HepG2 (cell line): ENCODE measurements at regions not wholly inside any gene's neighbourhood (a gene's known extent, or its start where the extent isn't known, plus 50 kb on each side); places are given as distances from the start of the nearest gene placed in this dataset.

Experiments
- ATAC-seq: fragments of 200-7000 bp; cut with Tn5 transposase; 3 replicates; pipeline ENCODE4 v1.9.1; 2020; ENCODE audit warnings: mild to moderate bottlenecking, moderate library complexity
- BruUV-seq: library from RNA; stranded (reverse); fragments of 400-500 nt; replicated peaks from 2 replicates; lab custom pipeline; 2021; lab: Mats Ljungman, UMichigan
- CTCF ChIA-PET: fragments of 300-600 bp; formaldehyde crosslinking; extraction: SDS; loops from one replicate; lab custom pipeline; 2021; ENCODE audit warnings: low total read pairs, inconsistent platforms, low intra/inter-chr PET ratio; lab: Yijun Ruan, JAX
- POLR2A ChIA-PET: fragments of 350-600 bp; sonication (Branson Sonifier 250); formaldehyde crosslinking; loops from one replicate; lab custom pipeline; 2020; ENCODE audit warnings: antibody characterized with exemption, inconsistent platforms; lab: Yijun Ruan, JAX
- DNase-seq: peaks from one replicate; pipeline ENCODE4 v3.0.0-alpha.2; 2015; ENCODE audit warnings: low spot score
- FAIRE-seq: peaks from 3 replicates; lab custom pipeline; 2011; peaks lifted over from hg19 to GRCh38; lab: Jason Lieb, UNC
- H2AFZ ChIP-seq: one replicate; pipeline ENCODE4 v1.6.1; 2011; ENCODE audit warnings: low read length, inconsistent platforms
- H3K27ac ChIP-seq: fragments of 300-600 bp; 3 replicates; pipeline ENCODE4 v1.8.0; 2011; ENCODE audit warnings: mixed run types, mild to moderate bottlenecking, mixed read lengths, low read length, inconsistent platforms; ENCODE audit not compliant: insufficient read depth; ENCODE audit errors: extremely low read length
- H3K27me3 ChIP-seq, 2 experiments: fragments of 200-600 bp in 1 of 2; 2 replicates in 1 of 2; 3 replicates in 1 of 2; pipeline versions ENCODE4 v1.6.0 to v1.8.0; 2011; ENCODE audit warnings: low read length in 2 of 2, mild to moderate bottlenecking in 2 of 2, moderate library complexity in 2 of 2, inconsistent platforms in 1 of 2; ENCODE audit not compliant: insufficient read depth in 2 of 2, control insufficient read depth in 1 of 2
- H3K36me3 ChIP-seq, 2 experiments: fragments of 200-600 bp in 1 of 2; replicated peaks in 1 of 2; 2 replicates in 1 of 2; 3 replicates in 1 of 2; pipeline versions ENCODE4 v1.5.1 to v1.8.0; 2011; ENCODE audit warnings: low read length in 2 of 2, inconsistent platforms in 1 of 2; ENCODE audit not compliant: insufficient read depth in 2 of 2, control insufficient read depth in 1 of 2
- H3K4me1 ChIP-seq: 2 replicates; pipeline ENCODE4 v1.5.1; 2012; ENCODE audit warnings: low read length, inconsistent platforms; ENCODE audit not compliant: insufficient read depth
- H3K4me2 ChIP-seq: 2 replicates; pipeline ENCODE4 v1.6.0; 2011; ENCODE audit warnings: low read depth, low read length, inconsistent platforms
- H3K4me3 ChIP-seq, 3 experiments: fragments of 200-600 bp in 1 of 3; sonication (generic), shearing (Covaris generic) in 1 of 3; replicated peaks in 1 of 3; 2 replicates each; pipeline ENCODE4 v1.5.1; 2011 to 2016; ENCODE audit warnings: low read length in 3 of 3, inconsistent platforms in 2 of 3, low read depth in 2 of 3, mild to moderate bottlenecking in 2 of 3, control low read depth in 1 of 3, mixed read lengths in 1 of 3; ENCODE audit not compliant: insufficient read depth in 1 of 3
- H3K79me2 ChIP-seq: one replicate; pipeline ENCODE4 v1.6.1; 2011; ENCODE audit warnings: low read length, inconsistent platforms; ENCODE audit not compliant: insufficient read depth
- H3K9ac ChIP-seq: 2 replicates; pipeline ENCODE4 v1.6.0; 2011; ENCODE audit warnings: mild to moderate bottlenecking, low read depth, low read length, inconsistent platforms; ENCODE audit not compliant: insufficient read depth
- H3K9me3 ChIP-seq: 2 replicates; pipeline ENCODE4 v1.5.1; 2012; ENCODE audit warnings: mild to moderate bottlenecking, low read length
- H4K20me1 ChIP-seq: 2 replicates; pipeline ENCODE4 v1.6.0; 2011; ENCODE audit warnings: inconsistent platforms, mild to moderate bottlenecking, low read length, moderate library complexity; ENCODE audit not compliant: insufficient read depth
- RFX3 ChIP-seq: IDR thresholded peaks from 2 replicates; pipeline ENCODE4 v1.6.1; 2016; ENCODE audit warnings: missing biosample characterization, missing genetic modification reagents
- TRAFD1 ChIP-seq: sonication (generic); formaldehyde crosslinking; IDR thresholded peaks from 2 replicates; pipeline ENCODE4 v1.5.1; 2020; ENCODE audit warnings: missing genetic modification reagents, mild to moderate bottlenecking, borderline replicate concordance
- ZFP82 ChIP-seq: sonication (generic); formaldehyde crosslinking; IDR thresholded peaks from 2 replicates; pipeline ENCODE4 v1.5.1; 2020; ENCODE audit warnings: mild to moderate bottlenecking, missing genetic modification reagents, borderline replicate concordance
- ZNF17 ChIP-seq: sonication (generic); formaldehyde crosslinking; IDR thresholded peaks from 2 replicates; pipeline ENCODE4 v1.5.0; 2020; ENCODE audit warnings: mild to moderate bottlenecking, missing genetic modification reagents
- ZNF496 ChIP-seq: sonication (generic); formaldehyde crosslinking; IDR thresholded peaks from 2 replicates; pipeline ENCODE4 v1.8.1; 2023; ENCODE audit warnings: mild to moderate bottlenecking, moderate library complexity, missing genetic modification reagents; ENCODE audit not compliant: insufficient replicate concordance
- WGBS: methylation state at CpG from one replicate; pipeline ENCODE4 v1.1.6; 2017; ENCODE audit warnings: low lambda C conversion rate; 5-methylcytosine and 5-hydroxymethylcytosine counted together
- in situ Hi-C: cut with HindIII; loops from 2 replicates; pipeline ENCODE4 v1.10.0; 2017; ENCODE audit warnings: low pct_unique_long_range_greater_than_20kb; ENCODE audit not compliant: extremely low pct_ligation_motif_present
- intact Hi-C: fragments of 100-400 bp; cut with micrococcal nuclease; formaldehyde crosslinking; loops from one replicate; pipeline ENCODE4 v1.10.0; 2022; ENCODE audit not compliant: unreplicated experiment
- TF ChIP-seq, protein P1 (sequence below), 2 experiments: fragments of 450-650 bp in 1 of 2; sonication (generic) in 1 of 2; formaldehyde crosslinking in 1 of 2; IDR thresholded peaks; 2 replicates each; pipeline versions ENCODE4 v1.6.1 to v1.8.0; 2016 to 2022; ENCODE audit warnings: antibody characterized with exemption in 1 of 2, mild to moderate bottlenecking in 1 of 2, missing genetic modification reagents in 1 of 2

- TF ChIP-seq ZFP82 (CRISPR knock-in tag): no peak
- no peak for TF ChIP-seq TRAFD1
- no peak for TF ChIP-seq RFX3 (CRISPR knock-in tag)
- TF ChIP-seq ZNF17 (CRISPR knock-in tag): no peak
- TF ChIP-seq, all 625 proteins: peak for 0
Measured at GRCh38 chr3:74535281-74535680, 79.2 kb downstream of the CNTN3 start (continued).

DNA sequence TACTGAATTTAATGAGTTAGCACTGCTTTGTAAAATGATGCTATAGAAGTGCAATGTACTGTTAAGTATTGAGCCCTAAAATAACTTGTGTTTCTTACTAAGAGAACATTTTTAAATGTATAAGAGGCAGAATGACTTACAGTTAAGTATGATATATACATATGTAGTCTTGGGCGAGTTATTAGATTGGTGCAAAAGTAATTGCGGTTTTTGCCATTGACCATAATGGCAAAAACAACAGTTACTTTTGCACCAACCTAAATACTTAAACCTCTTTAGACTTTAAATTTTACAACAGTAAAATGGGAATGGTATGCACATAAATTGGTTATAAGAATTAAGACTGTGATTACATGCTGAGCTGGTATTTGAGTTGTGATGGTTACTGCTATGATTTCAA, 79.8 kb downstream of the CNTN3 start:
- Histone ChIP-seq H3K4me1 (no peaks in the 10 kb centered on the region), H3K9ac (no peak overlapping the region), H3K79me2 (no peaks in the 10 kb centered on the region), H2AFZ (no peak overlapping the region), H3K4me2 (no peak overlapping the region), H4K20me1 (no peaks in the 10 kb centered on the region), H3K36me3 (no peaks in the 10 kb centered on the region), H3K4me3 (no peak overlapping the region), H3K9me3 (no peaks in the 10 kb centered on the region), H3K27me3 (no peaks in the 10 kb centered on the region), H3K27ac (no peak overlapping the region)
- WGBS: 2% methylated on average over 2 of the region's 2 CpGs
- BruUV-seq: no TSS peak
- POLR2A ChIA-PET: no interaction called here
- in situ Hi-C loops: no loop called here
- CTCF ChIA-PET: no interaction called here
- no peak for ATAC-seq
- no peak for FAIRE-seq
- no peak for TF ChIP-seq ZNF496
- TF ChIP-seq, protein P1, sequence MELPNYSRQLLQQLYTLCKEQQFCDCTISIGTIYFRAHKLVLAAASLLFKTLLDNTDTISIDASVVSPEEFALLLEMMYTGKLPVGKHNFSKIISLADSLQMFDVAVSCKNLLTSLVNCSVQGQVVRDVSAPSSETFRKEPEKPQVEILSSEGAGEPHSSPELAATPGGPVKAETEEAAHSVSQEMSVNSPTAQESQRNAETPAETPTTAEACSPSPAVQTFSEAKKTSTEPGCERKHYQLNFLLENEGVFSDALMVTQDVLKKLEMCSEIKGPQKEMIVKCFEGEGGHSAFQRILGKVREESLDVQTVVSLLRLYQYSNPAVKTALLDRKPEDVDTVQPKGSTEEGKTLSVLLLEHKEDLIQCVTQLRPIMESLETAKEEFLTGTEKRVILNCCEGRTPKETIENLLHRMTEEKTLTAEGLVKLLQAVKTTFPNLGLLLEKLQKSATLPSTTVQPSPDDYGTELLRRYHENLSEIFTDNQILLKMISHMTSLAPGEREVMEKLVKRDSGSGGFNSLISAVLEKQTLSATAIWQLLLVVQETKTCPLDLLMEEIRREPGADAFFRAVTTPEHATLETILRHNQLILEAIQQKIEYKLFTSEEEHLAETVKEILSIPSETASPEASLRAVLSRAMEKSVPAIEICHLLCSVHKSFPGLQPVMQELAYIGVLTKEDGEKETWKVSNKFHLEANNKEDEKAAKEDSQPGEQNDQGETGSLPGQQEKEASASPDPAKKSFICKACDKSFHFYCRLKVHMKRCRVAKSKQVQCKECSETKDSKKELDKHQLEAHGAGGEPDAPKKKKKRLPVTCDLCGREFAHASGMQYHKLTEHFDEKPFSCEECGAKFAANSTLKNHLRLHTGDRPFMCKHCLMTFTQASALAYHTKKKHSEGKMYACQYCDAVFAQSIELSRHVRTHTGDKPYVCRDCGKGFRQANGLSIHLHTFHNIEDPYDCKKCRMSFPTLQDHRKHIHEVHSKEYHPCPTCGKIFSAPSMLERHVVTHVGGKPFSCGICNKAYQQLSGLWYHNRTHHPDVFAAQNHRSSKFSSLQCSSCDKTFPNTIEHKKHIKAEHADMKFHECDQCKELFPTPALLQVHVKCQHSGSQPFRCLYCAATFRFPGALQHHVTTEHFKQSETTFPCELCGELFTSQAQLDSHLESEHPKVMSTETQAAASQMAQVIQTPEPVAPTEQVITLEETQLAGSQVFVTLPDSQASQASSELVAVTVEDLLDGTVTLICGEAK (IDR thresholded peaks at IDR 0.05): peak; percentile 79
- TF ChIP-seq, protein P1 (CRISPR knock-in tag; IDR thresholded peaks at IDR 0.05): no peak
- intact Hi-C loops: no loop called here
- no peak for DNase-seq
